ENCODE measurements at regions not wholly inside any gene's neighbourhood (a gene's known extent, or its start where the extent isn't known, plus 50 kb on each side); places are given as distances from the start of the nearest gene placed in this dataset.
"Not testable (repeated sequence)": the region's sequence is repeated elsewhere in the genome, so short reads cannot be mapped to it uniquely, and the experiment has no call there.

- no peak for DNase-seq (ENCODE audit: low read depth)
- TF ChIP-seq CTCF (IDR thresholded peaks at IDR 0.05; ENCODE audit: insufficient read depth, low read length): no peak
- no peak overlapping the region for H3K4me3 ChIP-seq (ENCODE audit: low read depth, low read length)
Measured at GRCh38 chr9:36462245-36462644, 62.2 kb upstream of the RNF38 start.

DNA sequence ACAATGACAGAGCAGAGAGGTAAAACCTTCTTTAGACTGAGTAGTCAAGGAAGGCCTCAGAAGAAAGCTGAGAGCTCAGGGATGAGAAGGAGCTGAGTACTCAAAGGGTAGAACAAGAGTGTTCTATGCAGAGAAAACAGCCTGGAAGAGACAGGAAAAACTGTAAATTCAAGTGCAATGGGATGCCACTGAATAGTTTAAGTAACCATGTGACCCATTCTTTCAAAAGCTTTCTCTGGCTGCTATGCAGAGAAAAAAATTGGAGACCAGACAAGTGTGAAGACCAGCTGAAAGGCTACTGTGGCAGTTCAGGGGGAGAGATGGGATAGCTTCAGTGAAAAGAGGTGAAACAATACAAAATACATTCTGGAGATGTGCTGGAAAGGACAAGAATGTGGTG is 61.3 kb upstream of the RNF38 start:
- H3K4me3 ChIP-seq (ENCODE audit: low read depth, low read length): no peak overlapping the region
- TF ChIP-seq CTCF (IDR thresholded peaks at IDR 0.05; ENCODE audit: insufficient read depth, low read length): no peak
- peak; percentile 56 for DNase-seq (ENCODE audit: low read depth)

DNA sequence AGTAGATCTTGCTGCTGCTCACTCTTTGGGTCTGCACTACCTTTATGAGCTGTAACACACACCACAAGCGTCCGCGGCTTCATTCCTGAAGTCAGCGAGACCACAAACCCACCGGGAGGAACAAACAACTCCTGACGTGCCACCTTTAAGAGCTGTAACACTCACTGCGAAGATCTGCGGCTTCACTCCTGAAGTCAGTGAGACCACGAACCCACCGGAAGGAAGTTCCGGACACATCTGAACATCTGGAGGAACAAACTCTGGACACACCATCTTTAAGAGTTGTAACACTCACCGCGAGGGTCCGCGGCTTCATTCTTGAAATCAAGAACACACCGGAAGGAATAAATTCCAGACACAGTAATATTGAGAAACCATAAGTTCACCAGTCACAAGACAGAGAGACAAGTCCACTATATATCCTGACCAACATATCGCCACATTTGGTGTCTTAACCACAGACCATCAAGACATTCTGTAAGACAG is 58.4 kb upstream of the RNF38 start:
- not testable (repeated sequence) for H3K4me3 ChIP-seq (ENCODE audit: low read depth, low read length); DNase-seq (ENCODE audit: low read depth)

DNA sequence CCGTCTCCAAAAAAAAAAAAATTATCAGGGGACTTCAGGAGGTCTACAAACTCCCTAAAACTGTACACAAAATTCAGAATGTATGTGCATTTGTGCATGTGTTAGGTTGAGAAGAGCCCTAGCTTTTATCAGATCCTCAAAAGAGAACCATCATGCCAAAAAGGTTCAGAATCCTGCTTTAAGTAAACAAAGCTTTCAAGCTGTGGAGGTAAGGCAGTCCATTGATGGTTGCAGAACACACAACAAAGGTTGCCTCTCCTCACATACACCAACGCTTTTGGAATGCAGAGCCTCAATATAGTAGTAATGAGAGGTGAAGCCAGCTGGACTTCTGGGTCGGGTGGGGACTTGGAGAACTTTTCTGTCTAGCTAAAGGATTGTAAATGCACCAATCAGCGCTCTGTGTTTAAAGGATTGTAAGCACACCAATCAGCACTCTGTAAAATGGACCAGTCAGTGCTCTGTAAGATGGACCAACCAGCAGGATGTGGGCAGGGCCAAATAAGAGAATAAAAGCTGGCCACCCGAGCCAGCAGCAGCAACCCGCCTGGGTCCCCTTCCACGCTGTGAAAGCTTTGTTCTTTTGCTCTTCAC is 57.9 kb upstream of the RNF38 start:
- H3K4me3 ChIP-seq (ENCODE audit: low read depth, low read length): no peak overlapping the region
- DNase-seq (ENCODE audit: low read depth): no peak
- TF ChIP-seq CTCF (IDR thresholded peaks at IDR 0.05; ENCODE audit: insufficient read depth, low read length): no peak

- peak; percentile 19 for DNase-seq (ENCODE audit: low read depth)
- no peak overlapping the region for H3K4me3 ChIP-seq (ENCODE audit: low read depth, low read length)
- TF ChIP-seq CTCF (IDR thresholded peaks at IDR 0.05; ENCODE audit: insufficient read depth, low read length): no peak
Measured at GRCh38 chr9:36456480-36457065, 56.5 kb upstream of the RNF38 start.

DNA sequence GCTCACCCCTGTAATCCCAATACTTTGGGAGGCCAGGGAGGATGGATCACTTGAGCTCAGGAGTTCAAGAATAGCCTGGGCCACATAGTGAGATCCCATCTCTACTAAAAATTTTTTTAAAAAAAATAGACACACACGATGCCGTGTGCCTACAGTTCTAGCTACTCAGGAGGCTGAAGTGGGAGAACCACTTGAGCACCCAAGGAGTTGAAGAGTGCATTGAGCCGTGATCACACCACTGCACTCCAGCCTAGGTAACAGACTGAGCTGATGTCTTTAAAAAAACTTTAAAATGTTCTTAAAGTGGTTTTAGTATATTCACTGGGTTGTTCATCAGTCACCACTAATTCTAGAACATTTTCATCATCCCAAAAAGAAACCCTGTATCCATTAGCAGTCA is 51.9 kb upstream of the RNF38 start:
- DNase-seq (ENCODE audit: low read depth): no peak
- TF ChIP-seq CTCF (IDR thresholded peaks at IDR 0.05; ENCODE audit: insufficient read depth, low read length): no peak
- no peak overlapping the region for H3K4me3 ChIP-seq (ENCODE audit: low read depth, low read length)

- peak; percentile 80 for TF ChIP-seq CTCF (IDR thresholded peaks at IDR 0.05; ENCODE audit: insufficient read depth, low read length)
- H3K4me3 ChIP-seq (ENCODE audit: low read depth, low read length): no peak overlapping the region
- peak; percentile 70 for DNase-seq (ENCODE audit: low read depth)
Measured at GRCh38 chr9:36450110-36450732, 50.2 kb upstream of the RNF38 start.

Measured in fibroblast of the aortic adventitia (primary cell).